ENCODE measurements at regions not wholly inside any gene's neighbourhood (a gene's known extent, or its start where the extent isn't known, plus 50 kb on each side); places are given as distances from the start of the nearest gene placed in this dataset.

GRCh38 chr4:154065368-154065767 lies 276.5 kb upstream of the SFRP2 start:
- TF ChIP-seq CTCF (IDR thresholded peaks at IDR 0.05; ENCODE audit: unreplicated experiment): no peak
- Mint-ChIP-seq H3K36me3 (ENCODE audit: insufficient read depth, unreplicated experiment) (no peaks in the 10 kb centered on the region), H3K27ac (ENCODE audit: low read depth, unreplicated experiment) (no peak overlapping the region), H3K27me3 (ENCODE audit: insufficient read depth, unreplicated experiment) (no peaks in the 10 kb centered on the region), H3K4me1 (ENCODE audit: insufficient read depth, unreplicated experiment) (no peaks in the 10 kb centered on the region), H3K4me3 (ENCODE audit: unreplicated experiment) (no peak overlapping the region), H3K9me3 (ENCODE audit: unreplicated experiment) (peaks cover 17% of the 10 kb centered on the region)
- BruUV-seq (replicated peaks): no TSS peak
- intact Hi-C loops (cut with micrococcal nuclease): no loop called here
- CTCF ChIA-PET: no interaction called here
- POLR2A ChIA-PET: interaction anchor here (1.1 kb wide), 1 partner anchor 21 kb away, joined by 3 read pairs; no protein-coding TSS in a partner anchor
- no peak for DNase-seq (ENCODE audit: unreplicated experiment)

DNA sequence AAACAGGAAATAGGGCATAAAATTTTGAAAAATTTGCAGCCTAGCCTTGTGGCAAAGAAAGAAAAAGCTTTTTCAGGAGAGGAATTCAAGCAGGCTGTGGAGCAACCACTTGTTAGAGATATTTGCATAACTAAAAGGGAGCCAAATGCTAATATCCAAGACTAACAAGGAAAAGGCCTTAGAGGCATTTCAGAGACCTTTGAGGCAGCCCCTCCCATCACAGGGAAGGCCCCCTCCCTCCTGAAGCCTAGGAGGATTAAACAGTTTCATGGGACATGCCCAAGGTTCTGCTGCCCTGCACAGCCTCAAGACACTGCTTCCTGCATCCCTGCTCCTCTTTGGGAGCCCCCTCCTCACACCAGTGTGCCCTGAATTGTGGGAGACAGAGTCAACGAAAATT lies 275.4 kb upstream of the SFRP2 start:
- intact Hi-C loops (cut with micrococcal nuclease): no loop called here
- POLR2A ChIA-PET: no interaction called here

GRCh38 chr4:154049457-154050181 lies 260.7 kb upstream of the SFRP2 start:
- Mint-ChIP-seq H3K9me3 (ENCODE audit: unreplicated experiment) (peaks cover 5% of the 10 kb centered on the region), H3K4me1 (ENCODE audit: insufficient read depth, unreplicated experiment) (peaks cover 16% of the 10 kb centered on the region), H3K4me3 (ENCODE audit: unreplicated experiment) (no peak overlapping the region), H3K27me3 (ENCODE audit: insufficient read depth, unreplicated experiment) (no peaks in the 10 kb centered on the region), H3K27ac (ENCODE audit: low read depth, unreplicated experiment) (peak overlapping the region; percentile 79), H3K36me3 (ENCODE audit: insufficient read depth, unreplicated experiment) (no peaks in the 10 kb centered on the region)
- ChIA-PET POLR2A (interaction anchor here (0.7 to 2.5 kb wide), 6 partner anchors 10 to 277 kb away, joined by 3 to 8 read pairs (median 3); no protein-coding TSS in a partner anchor), CTCF (interaction anchor here (0.6 to 1.4 kb wide), 4 partner anchors 12 to 267 kb away, joined by 3 to 5 read pairs (median 4); no protein-coding TSS in a partner anchor)
- intact Hi-C loops (cut with micrococcal nuclease): no loop called here
- DNase-seq (ENCODE audit: unreplicated experiment): peak; percentile 64
- TF ChIP-seq CTCF (IDR thresholded peaks at IDR 0.05; ENCODE audit: unreplicated experiment): no peak
- no TSS peak for BruUV-seq (replicated peaks)

More for the DNA sequence above, 275.4 kb upstream of the SFRP2 start:
- no peak for TF ChIP-seq CTCF (IDR thresholded peaks at IDR 0.05; ENCODE audit: unreplicated experiment)
- DNase-seq (ENCODE audit: unreplicated experiment): no peak
- CTCF ChIA-PET: no interaction called here
- Mint-ChIP-seq H3K36me3 (ENCODE audit: insufficient read depth, unreplicated experiment) (no peaks in the 10 kb centered on the region), H3K27ac (ENCODE audit: low read depth, unreplicated experiment) (no peak overlapping the region), H3K9me3 (ENCODE audit: unreplicated experiment) (peaks cover 17% of the 10 kb centered on the region), H3K27me3 (ENCODE audit: insufficient read depth, unreplicated experiment) (no peaks in the 10 kb centered on the region), H3K4me1 (ENCODE audit: insufficient read depth, unreplicated experiment) (no peaks in the 10 kb centered on the region), H3K4me3 (ENCODE audit: unreplicated experiment) (no peak overlapping the region)
- BruUV-seq (replicated peaks): no TSS peak

DNA sequence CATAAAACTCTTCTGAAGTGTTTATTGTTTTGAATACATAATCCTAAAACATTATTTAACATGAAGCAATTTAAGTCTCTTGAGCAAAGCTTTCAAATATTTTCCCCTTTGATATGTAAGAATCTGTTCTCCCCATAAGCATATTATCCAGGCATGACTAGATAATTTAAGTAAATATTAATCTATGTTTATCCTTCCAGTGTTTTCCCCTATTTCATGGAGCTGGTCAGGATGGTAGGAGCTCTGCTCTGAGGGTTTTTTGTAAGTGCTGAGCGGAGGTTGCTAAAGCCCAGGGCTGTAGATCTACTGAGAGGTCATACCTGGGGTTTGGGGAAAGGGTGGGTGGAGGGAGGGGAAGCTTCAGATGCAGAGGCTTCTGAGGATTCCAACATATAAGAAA lies 258.9 kb upstream of the SFRP2 start:
- Mint-ChIP-seq H3K9me3 (ENCODE audit: unreplicated experiment) (peaks cover 5% of the 10 kb centered on the region), H3K4me3 (ENCODE audit: unreplicated experiment) (no peak overlapping the region), H3K27me3 (ENCODE audit: insufficient read depth, unreplicated experiment) (no peaks in the 10 kb centered on the region), H3K27ac (ENCODE audit: low read depth, unreplicated experiment) (no peak overlapping the region), H3K36me3 (ENCODE audit: insufficient read depth, unreplicated experiment) (no peaks in the 10 kb centered on the region), H3K4me1 (ENCODE audit: insufficient read depth, unreplicated experiment) (peaks cover 16% of the 10 kb centered on the region)
- no peak for TF ChIP-seq CTCF (IDR thresholded peaks at IDR 0.05; ENCODE audit: unreplicated experiment)
- intact Hi-C loops (cut with micrococcal nuclease): no loop called here
- no peak for DNase-seq (ENCODE audit: unreplicated experiment)
- BruUV-seq (replicated peaks): no TSS peak
- ChIA-PET POLR2A (no interaction called here), CTCF (interaction anchor here (0.6 to 1.2 kb wide), 2 partner anchors 12 to 262 kb away, joined by 3 to 4 read pairs; no protein-coding TSS in a partner anchor)
